Right lobe of liver (tissue), 4 donors: ENCODE measurements at regions not wholly inside any gene's neighbourhood (a gene's known extent, or its start where the extent isn't known, plus 50 kb on each side); places are given as distances from the start of the nearest gene placed in this dataset.

Experiments used
- CTCF ChIP-seq, 4 donors: fragments of 200-600 bp in 3 of 4; fragments of 450-650 bp in 1 of 4; IDR thresholded peaks; one replicate each; pipeline versions ENCODE4 v1.5.1 to v1.8.0; 2016 to 2022; ENCODE audit warnings: antibody characterized with exemption in 4 of 4, mild to moderate bottlenecking in 2 of 4
- POLR2A ChIP-seq: fragments of 450-650 bp; IDR thresholded peaks from one replicate; pipeline ENCODE4 v1.6.1; 2017; ENCODE audit warnings: antibody characterized with exemption, mild to moderate bottlenecking
- donor health status: DM: no; HTN: no; CAD: no.
- donor health status: DM: no; HTN: no; CAD: no.
- donor health status: DM: no; HTN: yes; CAD: no.

- TF ChIP-seq CTCF (IDR thresholded peaks at IDR 0.05) (no peak), POLR2A (no peak)
These were observed 113.0 kb upstream of the NAV2 start for GRCh38 chr11:19599681-19600080.
